NCI-H2196 (cell line): ENCODE measurements at regions not wholly inside any gene's neighbourhood (a gene's known extent, or its start where the extent isn't known, plus 50 kb on each side); places are given as distances from the start of the nearest gene placed in this dataset.

Experiments used
- DNase-seq: peaks from one replicate; lab custom pipeline; 2025; ENCODE audit not compliant: unreplicated experiment; lab: John Stamatoyannopoulos, UW

DNA sequence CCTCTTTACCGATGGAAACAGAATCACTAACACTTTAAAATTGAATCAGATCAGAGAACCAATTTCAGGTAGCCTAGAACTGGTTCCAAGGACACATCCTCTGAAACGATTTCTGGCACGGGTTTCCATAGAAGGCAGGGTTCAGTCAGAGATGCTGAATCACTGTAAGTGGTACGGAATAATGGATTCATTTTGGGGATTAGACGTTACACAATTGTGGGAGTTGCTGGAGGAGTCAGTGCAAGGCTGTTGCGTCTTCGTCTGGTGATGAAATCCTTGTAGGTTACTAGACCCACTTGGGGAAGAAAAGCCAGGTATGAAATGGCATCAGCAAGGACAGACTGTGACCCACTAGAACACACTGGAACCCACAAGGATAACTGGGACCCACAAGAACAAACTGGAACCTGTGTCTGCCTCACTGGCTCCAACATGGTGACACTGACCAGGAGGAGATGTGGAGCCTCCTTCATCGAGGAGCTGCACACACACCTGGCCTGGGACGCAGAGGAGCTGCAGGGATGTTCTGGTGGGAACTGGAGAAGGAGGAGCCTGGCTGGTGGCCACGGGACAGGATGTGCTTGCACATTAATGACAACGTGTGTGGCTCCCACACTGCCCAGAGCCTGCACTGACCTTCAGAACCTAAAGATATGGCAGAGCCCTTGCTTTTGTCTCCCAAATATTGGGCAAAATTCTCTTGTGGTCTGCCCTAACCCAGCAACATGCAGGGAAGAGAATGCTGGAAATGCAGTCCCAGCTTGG, 105.1 kb downstream of the TRAPPC11 start:
- DNase-seq, result no peak

DNA sequence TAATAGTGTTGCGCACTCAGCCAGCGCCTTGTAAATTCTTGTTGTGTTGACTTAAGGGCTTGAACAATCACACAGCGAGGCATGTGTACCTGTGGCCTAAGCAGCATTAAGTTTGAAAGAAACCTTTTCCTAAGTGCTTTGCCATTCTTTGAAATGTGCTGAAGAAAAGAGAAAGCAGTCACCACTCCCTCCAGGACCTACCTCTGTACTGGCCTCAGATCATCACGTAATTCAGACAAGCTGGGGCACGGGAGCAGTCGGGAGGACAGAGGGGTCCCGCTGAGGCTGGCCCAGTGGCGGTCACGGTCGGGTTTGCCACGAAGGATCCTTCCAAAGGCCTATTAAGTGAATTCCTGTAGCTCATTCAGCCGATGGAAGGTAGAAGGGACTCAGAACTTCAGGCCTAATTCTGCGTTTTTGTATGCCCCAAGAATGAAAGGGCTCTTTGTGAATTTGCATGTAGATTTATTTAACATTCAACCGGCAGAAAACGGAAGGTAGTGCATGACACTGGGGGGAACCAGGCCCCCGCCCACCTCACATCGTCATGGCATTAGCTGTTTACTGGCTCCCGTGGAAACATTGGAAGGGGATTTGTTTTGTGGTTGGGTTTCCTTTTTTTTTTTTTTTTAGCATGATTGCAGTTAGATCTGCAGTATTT, 106.3 kb downstream of the TRAPPC11 start:
- no peak for DNase-seq

DNA sequence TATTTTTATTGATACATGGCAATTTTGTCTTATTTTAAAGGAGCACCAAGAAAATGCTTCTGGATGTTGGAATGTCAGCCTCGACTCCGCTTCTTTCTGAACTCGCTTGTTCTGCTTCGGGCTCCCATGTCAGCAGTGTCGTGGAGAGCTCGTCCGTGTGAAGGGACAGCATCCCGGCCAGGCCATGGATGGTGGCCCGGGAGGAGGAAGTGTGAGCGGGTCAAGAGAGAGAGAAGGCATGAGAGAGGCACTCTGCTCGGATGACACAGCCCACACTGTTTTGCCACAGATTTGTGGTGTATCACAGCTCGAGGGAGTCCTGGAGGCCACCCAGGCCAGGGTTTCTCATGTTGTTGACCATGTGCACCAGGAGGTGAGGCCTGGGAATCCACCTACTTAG, 107.0 kb downstream of the TRAPPC11 start:
- DNase-seq, result no peak

DNA sequence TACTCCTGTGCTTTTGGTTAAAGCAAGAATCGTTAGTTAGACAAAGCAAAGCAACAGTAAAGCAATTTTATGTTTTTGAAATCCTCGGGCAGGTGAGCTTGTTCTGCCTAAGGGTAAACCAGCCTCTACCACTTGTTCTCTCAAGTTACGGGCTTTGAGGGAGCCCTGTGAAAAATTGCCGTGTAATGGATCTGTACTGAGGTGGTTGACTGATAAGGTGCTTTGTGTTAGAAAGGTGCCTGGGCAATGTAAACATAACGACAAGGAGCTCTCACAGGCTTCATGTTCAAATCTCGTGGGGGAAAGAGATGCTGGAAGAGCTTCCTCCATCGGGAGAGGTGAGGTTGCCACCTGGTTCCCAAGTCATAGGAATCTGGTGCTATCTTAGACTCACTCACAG, 111.8 kb downstream of the TRAPPC11 start:
- DNase-seq, result no peak

DNA sequence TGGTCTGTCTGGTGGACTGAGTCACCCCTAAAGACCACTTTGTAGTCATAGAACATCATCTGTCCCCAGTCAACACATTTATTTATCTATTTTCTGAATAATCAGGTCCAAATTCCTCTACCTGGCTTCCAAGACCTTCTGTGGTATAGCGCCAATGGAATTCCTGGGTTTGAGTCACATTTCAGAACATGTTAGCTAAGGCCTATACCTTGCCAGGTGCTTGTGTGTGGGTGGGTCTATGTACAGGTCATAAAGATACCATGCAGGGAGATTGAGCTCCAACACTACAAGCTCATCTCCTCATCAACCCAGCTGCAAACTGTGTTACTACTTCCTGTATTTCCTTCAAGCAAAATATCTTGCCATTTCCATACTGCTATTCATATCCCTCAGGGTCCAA, 113.3 kb downstream of the TRAPPC11 start:
- DNase-seq, result no peak

DNA sequence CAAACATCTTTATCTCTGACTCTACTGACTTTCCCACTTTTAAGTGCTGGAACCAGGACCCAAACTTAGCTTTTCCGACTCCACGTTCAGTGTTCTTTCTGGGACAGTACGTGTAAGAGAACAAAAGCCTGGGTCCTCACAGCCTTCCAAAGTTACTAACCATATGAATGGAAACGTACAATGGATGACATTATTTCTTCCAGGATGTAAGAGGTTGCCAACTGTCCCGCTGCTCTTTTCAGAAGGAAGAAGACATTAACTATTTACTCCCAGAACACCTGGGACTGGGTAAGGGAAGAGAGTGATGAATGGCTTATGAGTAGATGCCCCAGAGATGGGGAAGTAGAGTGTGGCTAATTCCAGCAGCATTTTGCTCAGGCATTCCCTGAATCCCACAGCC, 114.7 kb downstream of the TRAPPC11 start:
- DNase-seq, result no peak

DNA sequence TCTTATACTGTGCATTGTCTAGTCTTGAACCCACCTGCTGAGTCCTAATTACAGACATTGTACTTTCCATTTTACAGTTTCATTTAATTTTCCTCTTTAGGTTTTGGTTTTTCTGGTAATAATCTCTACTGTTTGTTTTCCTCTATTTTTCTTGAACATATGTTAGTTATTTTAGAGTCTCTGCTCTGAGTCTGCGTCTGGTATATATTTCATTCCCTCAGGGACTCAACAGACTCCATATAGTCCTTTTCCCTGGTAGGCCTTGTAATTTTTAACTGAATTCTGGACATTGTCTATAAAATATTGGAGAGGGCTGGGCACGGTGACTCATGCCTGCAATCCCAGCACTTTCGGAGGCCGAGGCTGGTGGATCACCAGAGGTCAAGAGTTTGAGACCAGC, 121.8 kb upstream of the STOX2 start:
- no peak for DNase-seq

DNA sequence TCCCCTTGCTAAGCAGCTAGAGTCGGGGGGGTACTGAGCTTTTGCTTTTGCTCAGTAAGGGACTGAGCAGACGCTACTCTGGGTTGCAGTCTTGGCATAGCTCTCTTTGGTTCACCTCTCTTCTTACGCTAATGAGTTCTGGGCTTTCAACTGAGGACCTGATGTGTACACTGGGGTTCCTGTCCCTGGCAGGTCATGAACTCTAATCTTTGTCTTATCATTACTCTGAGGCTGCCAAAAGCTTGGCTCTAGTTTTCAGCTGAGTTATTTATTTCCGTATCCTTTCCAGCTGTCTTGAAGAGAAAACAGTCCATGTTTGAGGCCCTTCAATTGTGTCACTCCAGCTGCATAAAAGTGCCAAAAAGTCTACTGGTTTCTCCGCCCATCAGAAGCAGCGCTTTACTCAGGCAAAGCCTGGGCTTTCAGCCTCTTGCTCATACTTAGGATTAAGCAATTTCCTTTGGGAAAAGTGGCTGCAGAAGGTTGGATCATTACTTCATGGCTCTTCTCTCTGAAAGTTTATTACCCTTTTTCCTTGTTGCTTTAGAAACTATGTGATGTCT, 121.0 kb upstream of the STOX2 start:
- DNase-seq, result no peak

DNA sequence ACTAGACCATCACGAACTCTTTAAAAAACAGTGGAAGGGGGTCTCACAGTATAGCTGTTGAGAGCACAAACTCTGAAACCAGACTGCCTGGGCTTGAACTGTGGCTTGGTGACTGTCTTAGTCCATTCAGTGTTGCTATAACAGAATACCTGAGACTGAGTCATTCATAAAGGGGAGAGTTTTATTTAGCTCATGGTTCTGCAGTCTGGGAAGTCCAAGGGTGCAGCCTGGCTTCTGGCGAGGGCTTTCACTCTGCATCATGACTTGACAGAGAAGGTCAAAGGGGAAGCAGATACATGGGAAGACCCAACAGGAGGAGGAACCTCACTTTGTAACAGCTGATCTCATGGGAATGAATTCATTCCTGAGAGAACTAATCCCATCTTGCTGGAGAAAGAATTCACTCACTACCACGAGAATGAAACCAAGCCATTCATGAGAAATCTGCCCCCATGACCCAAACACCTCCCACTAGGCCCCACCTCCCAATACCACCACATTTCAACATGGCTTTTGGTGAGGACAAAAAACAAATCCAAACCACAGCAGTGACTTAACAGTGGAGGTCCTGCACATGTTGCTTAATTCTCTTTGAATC, 116.7 kb upstream of the STOX2 start:
- DNase-seq, result no peak

DNA sequence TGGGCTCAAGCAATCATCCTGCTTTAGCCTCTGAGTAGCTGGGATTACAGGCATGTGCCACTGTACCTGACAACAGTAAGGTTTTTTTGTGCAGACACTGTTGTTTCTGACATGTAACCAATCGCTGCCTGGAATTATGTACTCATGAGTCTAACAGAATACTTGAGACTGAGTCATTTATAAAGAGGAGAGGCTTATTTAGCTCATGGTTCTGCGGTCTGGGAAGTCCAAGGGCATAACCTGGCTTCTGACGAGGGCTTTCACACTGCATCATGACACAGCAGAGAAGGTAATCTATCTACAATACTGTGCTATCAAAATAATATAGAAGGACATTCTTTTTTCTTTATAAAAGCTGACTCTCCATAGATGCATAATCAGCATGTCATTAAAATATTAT, 115.5 kb upstream of the STOX2 start:
- DNase-seq, result no peak

DNA sequence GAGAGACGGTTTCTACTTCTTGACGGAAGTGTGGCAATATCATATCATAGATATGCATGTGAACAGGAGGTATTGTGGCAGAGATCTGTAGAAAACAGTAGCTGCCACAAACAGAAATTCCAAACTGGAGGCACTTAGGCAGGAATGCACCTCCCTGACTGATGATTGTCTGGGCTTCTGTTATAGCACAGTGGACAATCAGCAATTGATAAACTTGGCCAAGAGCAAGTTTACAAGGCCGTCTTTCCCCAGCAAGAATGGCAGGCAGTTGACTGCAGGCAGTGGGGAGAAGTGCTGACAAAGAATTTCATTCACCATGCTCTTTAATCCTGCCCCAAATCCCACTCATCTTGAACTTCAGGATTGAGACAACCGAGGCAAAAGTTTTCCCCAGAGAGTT, 114.4 kb upstream of the STOX2 start:
- no peak for DNase-seq

DNA sequence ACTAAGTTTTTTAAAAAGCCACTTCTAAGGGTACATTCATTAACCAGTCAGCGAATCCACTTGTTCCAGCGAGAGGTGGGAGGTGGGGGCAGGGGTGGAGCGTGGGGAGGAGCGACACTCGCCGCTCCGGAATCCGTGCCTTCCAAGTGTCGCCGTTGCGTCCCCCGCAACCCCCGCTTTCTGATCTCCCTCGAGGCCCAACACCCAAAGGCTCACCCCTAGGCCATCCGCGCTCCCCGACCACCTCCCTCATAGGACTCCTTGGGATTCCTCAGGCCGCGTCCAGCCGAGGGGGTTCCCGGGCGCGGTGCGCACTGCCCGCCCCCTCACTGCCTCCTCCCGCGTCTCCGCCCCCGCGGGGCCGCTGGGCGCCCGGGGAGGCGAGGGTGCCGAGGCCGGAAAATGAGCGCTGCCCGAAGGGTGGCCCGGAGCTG, 108.1 kb upstream of the STOX2 start:
- DNase-seq, result no peak

DNA sequence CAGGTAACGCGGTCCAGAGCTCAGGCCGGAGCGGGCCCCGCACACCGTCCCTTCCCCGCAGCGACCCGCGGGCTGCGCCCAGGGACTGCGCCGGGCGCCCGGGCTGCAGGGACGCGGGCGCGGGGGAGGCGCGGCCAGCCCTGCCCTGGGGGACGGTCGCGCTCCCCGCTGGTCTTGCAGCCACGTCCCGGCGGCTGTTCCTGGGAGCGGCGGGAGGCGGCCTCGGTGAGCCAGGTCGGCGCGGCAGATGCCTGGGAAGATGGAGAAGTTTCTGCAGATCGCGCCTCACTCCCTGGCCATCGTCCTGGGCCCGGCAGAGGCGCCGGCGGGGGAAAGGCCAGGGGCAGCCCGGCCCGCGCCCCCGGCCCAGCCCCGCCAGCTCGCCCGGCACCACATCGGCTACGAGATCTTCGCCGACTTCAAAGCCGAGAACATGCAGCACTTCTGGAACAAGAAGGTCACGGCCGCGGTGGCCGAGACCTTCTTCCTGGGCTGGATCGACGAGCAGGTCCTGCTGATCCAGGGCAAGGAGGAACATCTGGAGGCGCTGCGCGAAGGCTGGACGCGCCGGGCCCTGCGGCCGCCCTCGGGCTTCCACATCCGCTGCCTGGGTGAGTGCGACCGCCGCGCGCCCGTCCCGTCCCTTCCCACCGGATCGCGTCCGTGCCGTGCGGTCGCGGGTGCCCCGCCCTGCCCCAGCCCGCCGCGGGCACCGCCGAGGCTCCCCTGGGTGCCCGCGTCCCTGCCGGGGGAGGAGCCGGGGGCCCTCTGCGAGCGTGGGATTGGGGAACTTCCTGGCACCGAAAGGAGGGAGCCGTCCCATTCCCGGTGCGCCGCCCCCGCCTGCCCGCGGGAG, 107.4 kb upstream of the STOX2 start:
- DNase-seq, result no peak

DNA sequence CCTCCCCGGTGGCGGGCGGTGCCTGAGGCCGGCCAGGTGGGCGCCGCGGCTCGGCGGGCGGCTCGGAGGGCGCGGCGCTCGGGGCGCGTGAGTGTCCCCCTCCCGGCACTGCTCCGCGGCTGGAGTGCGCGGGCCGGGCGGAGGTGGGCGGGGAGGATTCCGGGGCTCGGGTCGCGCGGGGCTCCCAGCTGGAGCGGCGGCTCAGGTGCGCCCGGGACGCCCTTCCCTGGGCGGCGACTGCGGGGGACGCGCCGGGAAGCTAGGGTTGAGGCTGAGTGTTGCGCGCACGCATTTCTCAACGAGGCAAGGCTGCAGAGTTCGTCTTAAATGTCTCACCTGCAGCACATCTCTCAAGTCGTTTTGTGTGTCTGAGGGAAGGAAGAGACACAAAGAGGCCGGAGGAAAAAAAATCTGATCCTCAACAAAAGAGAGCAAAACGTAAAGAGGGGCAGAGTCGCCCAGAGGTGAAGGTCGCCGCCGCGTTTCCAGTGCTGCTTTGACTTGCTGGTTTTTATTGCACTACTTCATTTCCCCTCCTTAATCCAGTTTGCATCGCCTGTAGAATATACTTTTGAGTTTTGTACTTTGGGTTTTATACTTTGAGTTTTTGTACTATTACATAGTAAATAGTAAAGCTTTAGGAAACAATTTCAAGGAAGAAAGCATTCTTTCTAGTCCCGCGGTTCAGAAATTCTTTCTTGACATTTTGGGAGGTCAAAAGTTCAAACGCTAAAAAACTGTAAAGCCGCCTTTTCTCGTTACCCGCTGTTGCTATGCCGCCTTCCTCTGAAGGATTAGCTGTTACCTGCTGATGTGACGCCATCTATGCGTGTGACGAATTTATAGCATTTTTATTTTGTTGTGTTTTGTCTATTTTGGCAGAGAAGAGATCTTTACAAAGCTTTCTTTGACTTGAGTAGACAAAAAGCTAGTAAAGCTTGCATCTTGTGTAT, 106.5 kb upstream of the STOX2 start:
- DNase-seq, result no peak

DNA sequence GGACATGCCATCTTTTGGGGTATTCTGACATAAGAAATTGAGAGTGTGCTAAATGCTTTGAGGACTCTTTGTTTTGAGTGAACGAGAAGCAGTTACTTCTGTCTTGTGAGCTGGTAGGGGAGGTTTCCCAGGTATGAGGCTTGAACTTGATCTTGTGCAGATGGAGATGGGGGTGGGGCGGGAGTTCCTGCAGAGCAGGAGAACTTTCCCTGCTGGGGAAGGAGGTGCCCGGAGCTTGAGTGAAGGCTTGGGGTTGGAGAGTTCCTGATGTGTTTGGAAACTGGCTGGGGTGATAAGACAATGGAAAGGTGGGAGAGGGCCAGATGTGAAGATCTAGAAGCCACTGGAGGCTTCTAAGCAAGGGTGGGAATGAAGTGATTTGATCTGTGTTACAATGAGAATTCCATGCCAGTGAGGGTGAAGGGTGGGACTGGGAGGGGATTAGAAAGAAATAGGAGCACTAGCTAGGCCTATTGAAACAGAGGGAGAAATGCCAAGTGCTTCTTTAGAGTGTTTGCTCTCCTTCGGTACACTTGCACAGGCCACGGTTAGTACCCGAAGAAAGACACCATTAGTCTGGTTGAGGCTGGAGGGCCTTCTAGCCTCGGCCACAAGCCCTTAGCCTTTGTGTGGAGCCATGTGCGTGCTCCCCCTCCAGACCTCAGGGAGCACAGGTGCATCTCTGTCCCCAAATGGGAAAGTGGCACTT, 103.5 kb upstream of the STOX2 start:
- no peak for DNase-seq

DNA sequence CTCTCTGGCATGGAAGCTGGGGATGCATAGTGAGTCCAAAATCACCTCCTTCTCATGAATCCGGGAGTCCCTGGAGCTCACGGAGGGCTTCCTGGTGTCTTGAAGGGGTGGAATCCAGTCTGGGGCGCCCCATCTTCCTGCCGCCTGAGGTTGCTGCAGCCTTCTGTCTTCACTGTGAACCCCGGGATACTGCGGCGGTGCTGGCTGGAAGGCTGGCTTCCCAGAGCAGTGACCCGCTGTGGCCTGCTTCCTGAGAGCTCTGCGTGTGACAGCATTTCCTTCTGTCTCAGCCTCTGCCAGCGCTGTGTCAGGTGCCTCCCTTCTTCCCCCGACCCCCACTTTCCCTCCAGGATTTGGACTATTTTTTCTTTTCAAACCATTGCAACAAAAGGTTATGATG, 98.8 kb upstream of the STOX2 start:
- DNase-seq, result no peak

DNA sequence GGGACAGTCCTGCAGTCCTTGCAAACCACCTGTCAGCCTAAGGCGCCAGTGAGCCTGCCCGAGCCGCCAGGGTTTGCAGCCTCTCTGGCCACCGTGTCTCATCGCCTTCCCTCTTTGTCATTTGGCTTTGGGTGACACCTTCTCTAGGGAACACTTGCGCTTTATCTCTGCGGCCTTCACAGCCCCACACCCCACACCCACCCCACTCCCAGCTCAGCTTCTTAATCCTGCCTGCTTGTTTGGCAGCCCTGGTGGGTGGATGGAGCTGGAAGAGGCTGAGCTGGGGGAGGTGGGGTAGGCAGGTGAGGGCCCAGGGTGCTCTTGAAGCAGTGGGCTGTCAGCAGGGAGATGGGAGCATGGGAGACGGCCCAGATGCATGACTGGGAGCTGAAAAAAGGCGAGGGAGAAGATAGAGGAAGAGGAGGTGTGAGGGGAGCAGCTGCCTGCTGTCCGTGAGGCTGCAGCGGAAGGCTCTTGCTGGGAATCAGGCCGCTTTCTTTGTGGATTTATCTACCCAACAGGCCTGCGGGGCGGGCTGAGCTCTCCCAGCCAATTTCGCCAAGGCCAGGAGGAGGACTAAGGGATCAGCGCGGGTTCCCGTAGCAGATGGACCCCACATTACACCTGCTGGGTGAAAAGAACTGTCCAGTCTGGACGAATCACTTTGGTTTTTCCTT, 97.5 kb upstream of the STOX2 start:
- DNase-seq, result no peak

DNA sequence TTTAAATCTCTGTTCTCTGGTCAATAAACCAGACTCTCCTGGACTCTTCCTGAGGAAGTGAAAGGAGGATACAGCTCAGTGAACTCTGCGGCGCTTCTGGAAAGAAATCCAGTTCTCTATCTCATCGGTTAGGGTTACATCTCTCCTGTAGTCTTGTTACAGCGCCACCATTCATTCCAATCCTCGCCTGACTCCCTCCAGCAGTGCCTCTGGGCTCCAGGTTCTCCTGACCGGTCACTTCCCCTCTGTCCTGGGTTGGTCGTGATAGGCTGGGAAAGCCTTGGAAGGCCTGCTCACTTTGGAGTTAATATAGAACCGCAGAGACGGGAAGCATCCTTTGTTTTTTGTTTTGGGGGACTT, 97.0 kb upstream of the STOX2 start:
- no peak for DNase-seq

DNA sequence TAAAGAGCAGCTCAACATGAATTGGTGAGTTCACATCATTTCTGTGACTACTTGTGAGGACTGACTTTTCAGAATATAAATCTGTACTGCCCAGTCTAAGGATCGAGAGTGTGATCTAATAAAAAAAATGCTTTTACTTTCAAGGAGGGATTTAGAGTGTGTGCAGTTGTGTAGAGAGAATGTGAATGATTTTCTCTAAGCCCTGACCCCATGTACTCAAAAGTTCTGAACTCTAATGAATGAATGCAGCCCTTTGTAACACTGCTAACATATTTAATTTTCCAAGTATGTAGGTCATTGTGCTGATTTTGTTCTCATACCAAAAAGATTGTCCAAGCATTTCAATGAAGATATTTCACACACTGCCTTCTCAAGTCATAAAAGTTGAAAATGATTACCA, 92.5 kb upstream of the STOX2 start:
- DNase-seq, result no peak
